WI38 (cell line): ENCODE measurements at regions not wholly inside any gene's neighbourhood (a gene's known extent, or its start where the extent isn't known, plus 50 kb on each side); places are given as distances from the start of the nearest gene placed in this dataset.

ENCODE experiments used
- H3K4me3 ChIP-seq: 2 replicates; pipeline ENCODE4 v1.5.1; 2011; ENCODE audit warnings: low read depth, mild to moderate bottlenecking, control low read depth, low read length
- CTCF ChIP-seq: IDR thresholded peaks from 2 replicates; pipeline ENCODE4 v1.5.1; 2012; ENCODE audit warnings: low read depth, mild to moderate bottlenecking, control low read depth, low read length

DNA sequence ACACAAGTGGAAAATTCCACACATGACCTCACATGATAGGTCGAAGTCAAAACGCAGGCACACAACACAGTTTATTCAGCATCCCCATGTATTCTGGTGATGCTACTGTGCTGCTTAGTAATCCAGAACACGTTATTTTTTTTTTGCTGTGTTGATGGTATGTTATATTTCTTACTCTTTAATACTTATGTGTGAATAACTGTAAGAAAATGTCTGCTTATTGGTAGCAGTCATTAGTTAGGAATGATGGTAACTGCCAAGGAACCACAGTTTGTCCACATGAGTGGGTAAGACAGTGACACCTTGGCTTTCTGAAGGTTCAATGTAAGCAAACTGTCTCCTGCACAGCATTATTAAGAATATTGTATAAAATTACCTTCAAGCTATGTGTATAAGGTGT, 107.7 kb upstream of the DAPK1 start:
- TF ChIP-seq CTCF = no peak
- no peak overlapping the region for H3K4me3 ChIP-seq

DNA sequence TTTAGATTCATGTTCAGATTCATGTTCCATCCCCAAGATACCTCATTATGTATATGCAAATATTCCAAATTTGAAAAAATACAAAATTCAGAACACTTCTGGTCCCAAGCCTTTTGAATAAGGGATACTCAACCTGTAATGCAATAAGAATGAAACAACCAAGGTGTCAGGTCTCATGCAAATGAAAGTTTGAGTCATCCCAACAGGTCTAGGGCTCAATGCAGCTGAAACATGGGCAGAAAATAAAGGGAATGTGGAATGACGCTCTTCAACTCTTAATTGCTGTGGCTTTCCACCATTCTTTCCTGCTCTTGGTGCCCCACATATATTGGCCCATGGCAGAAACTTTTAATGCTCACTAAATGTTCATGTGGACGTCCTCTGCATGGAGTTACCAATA, 107.3 kb upstream of the DAPK1 start:
- no peak overlapping the region for H3K4me3 ChIP-seq
- no peak for TF ChIP-seq CTCF

DNA sequence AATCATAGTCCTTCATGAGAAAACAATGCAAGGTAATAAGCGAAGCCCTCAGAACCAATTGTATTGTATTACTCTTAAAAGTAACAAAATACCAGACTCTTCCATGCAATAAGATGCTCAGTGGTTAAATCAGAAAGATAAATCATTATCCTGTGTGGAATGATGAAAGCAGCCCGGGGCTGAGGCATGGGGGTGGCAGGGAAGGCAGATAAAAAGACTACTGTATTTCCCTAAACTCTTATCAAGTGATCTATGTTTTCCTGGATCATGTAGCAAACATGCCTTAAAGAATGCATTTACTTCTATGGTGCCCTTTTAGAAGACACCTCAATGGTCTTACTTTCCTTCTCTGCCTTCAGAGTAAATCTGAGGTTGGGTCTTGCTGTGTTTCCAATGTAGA, 105.6 kb upstream of the DAPK1 start:
- TF ChIP-seq CTCF = no peak

GRCh38 chr9:87393706-87394230, 103.9 kb upstream of the DAPK1 start:
- no peak overlapping the region for H3K4me3 ChIP-seq
- TF ChIP-seq CTCF = no peak

More for the DNA sequence above, 105.6 kb upstream of the DAPK1 start:
- H3K4me3 ChIP-seq = no peak overlapping the region

GRCh38 chr9:87395804-87396479, 101.7 kb upstream of the DAPK1 start:
- no peak overlapping the region for H3K4me3 ChIP-seq
- no peak for TF ChIP-seq CTCF

GRCh38 chr9:87401681-87402080, 96.0 kb upstream of the DAPK1 start:
- no peak overlapping the region for H3K4me3 ChIP-seq
- no peak for TF ChIP-seq CTCF

- no peak for TF ChIP-seq CTCF
- H3K4me3 ChIP-seq = no peak overlapping the region
These were observed 95.1 kb upstream of the DAPK1 start for GRCh38 chr9:87402537-87402936.
